EH (cell line): ENCODE measurements at regions not wholly inside any gene's neighbourhood (a gene's known extent, or its start where the extent isn't known, plus 50 kb on each side); places are given as distances from the start of the nearest gene placed in this dataset.
A peak's percentile ranks its signal among the peaks of the same experiment; 100 is the strongest.

Experiments
- DNase-seq: peaks from one replicate; pipeline ENCODE4 v3.0.0-alpha.2; 2015; ENCODE audit warnings: low read depth

- DNase-seq: no peak
Measured at GRCh38 chr6:153787341-153787606, 251.8 kb upstream of the OPRM1 start.

- no peak for DNase-seq
Measured at GRCh38 chr6:153781306-153781705, 257.7 kb upstream of the OPRM1 start.

- DNase-seq: no peak
Measured at GRCh38 chr6:153780011-153780410, 259.0 kb upstream of the OPRM1 start.

- DNase-seq: no peak
Measured at GRCh38 chr6:153778216-153778615, 260.8 kb upstream of the OPRM1 start.

GRCh38 chr6:153771577-153771976 is 267.5 kb upstream of the OPRM1 start:
- DNase-seq: no peak

- DNase-seq: no peak
Measured at GRCh38 chr6:153767127-153767526, 271.9 kb upstream of the OPRM1 start.

GRCh38 chr6:153758516-153758915 is 280.5 kb upstream of the OPRM1 start:
- no peak for DNase-seq

GRCh38 chr6:153735761-153736160 is 303.3 kb upstream of the OPRM1 start:
- DNase-seq: no peak

- no peak for DNase-seq
Measured at GRCh38 chr6:153729189-153729588, 309.9 kb upstream of the OPRM1 start.

GRCh38 chr6:153727885-153728284 is 311.2 kb upstream of the OPRM1 start:
- DNase-seq: peak; percentile 19

GRCh38 chr6:153725456-153725855 is 313.6 kb upstream of the OPRM1 start:
- DNase-seq: no peak

- DNase-seq: no peak
Measured at GRCh38 chr6:153720732-153721131, 318.3 kb upstream of the OPRM1 start.

- no peak for DNase-seq
Measured at GRCh38 chr6:153705429-153705828, 333.6 kb upstream of the OPRM1 start.

GRCh38 chr6:153702671-153703070 is 336.4 kb upstream of the OPRM1 start:
- DNase-seq: no peak

GRCh38 chr6:153698637-153699036 is 340.4 kb upstream of the OPRM1 start:
- DNase-seq: no peak

GRCh38 chr6:153698001-153698400 is 341.0 kb upstream of the OPRM1 start:
- DNase-seq: no peak

- no peak for DNase-seq
Measured at GRCh38 chr6:153677522-153677921, 361.5 kb upstream of the OPRM1 start.

GRCh38 chr6:153673750-153674149 is 365.3 kb upstream of the OPRM1 start:
- DNase-seq: no peak

GRCh38 chr6:153673225-153673624 is 365.8 kb upstream of the OPRM1 start:
- DNase-seq: no peak

- no peak for DNase-seq
Measured at GRCh38 chr6:153670403-153671026, 368.5 kb upstream of the OPRM1 start.

- DNase-seq: no peak
Measured at GRCh38 chr6:153668758-153669157, 370.3 kb upstream of the OPRM1 start.

GRCh38 chr6:153662982-153663381 is 376.1 kb upstream of the OPRM1 start:
- no peak for DNase-seq

GRCh38 chr6:153645326-153645725 is 393.7 kb upstream of the OPRM1 start:
- no peak for DNase-seq

GRCh38 chr6:153644000-153644399 is 395.0 kb upstream of the OPRM1 start:
- no peak for DNase-seq

- DNase-seq: no peak
Measured at GRCh38 chr6:153634416-153634815, 404.6 kb upstream of the OPRM1 start.
